ENCODE measurements at regions not wholly inside any gene's neighbourhood (a gene's known extent, or its start where the extent isn't known, plus 50 kb on each side); places are given as distances from the start of the nearest gene placed in this dataset.

DNA sequence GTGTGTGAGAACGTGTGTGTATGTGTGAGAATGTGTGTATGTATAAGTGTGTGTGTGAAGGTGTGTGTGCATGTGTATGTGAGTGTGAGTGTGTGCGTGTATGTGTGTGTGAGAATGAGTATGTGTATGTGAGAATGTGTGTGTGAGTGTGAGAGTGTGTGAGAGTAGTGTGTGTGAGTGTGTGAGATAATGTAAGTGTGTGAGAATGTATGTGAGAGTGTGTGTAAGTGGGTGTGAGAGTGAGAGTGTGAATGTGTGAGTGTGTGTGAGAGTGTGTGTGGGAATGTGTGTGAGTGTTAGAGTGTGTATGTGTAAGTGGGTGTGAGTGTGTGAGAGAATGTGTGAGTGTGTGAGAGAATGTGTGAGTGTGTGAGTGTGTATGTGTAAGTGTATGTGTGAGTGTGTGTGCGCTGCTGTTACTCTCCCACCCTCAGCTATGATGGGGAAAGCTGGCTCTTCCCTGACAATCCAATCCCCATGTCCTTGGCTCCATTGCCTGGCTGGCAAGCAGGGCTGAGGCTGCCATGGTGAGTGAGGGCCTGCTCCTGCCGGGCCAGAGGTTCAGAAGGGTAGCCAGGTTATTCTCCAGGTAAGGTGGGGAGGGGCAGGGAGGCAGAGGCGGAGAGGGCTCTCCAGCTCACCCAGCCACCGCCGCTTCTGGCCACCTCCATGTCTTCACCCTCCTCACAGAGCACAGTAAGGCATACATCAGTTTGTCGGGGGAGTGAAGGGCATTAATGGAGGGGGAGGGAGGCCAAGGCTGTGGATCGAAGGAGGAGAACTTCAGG, 72.6 kb upstream of the PCBD1 start:
- Histone ChIP-seq H3K27ac (no peak overlapping the region), H3K4me3 (replicated peaks in 1 of 3) (no peak overlapping the region), H3K27me3 (no peaks in the 10 kb centered on the region), H3K9me3 (no peaks in the 10 kb centered on the region), H3K4me1 (no peaks in the 10 kb centered on the region), H3K36me3 (no peaks in the 10 kb centered on the region)
- 78 to 79% methylated on average over 9 of the region's 9 CpGs for WGBS, 2 donors
- DNase-seq: no peak
- intact Hi-C loops (cut with DNase I): no loop called here
- TF ChIP-seq, protein P1, sequence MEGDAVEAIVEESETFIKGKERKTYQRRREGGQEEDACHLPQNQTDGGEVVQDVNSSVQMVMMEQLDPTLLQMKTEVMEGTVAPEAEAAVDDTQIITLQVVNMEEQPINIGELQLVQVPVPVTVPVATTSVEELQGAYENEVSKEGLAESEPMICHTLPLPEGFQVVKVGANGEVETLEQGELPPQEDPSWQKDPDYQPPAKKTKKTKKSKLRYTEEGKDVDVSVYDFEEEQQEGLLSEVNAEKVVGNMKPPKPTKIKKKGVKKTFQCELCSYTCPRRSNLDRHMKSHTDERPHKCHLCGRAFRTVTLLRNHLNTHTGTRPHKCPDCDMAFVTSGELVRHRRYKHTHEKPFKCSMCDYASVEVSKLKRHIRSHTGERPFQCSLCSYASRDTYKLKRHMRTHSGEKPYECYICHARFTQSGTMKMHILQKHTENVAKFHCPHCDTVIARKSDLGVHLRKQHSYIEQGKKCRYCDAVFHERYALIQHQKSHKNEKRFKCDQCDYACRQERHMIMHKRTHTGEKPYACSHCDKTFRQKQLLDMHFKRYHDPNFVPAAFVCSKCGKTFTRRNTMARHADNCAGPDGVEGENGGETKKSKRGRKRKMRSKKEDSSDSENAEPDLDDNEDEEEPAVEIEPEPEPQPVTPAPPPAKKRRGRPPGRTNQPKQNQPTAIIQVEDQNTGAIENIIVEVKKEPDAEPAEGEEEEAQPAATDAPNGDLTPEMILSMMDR (IDR thresholded peaks at IDR 0.05): no peak
- TF ChIP-seq POLR2A (IDR thresholded peaks at IDR 0.05): no peak

DNA sequence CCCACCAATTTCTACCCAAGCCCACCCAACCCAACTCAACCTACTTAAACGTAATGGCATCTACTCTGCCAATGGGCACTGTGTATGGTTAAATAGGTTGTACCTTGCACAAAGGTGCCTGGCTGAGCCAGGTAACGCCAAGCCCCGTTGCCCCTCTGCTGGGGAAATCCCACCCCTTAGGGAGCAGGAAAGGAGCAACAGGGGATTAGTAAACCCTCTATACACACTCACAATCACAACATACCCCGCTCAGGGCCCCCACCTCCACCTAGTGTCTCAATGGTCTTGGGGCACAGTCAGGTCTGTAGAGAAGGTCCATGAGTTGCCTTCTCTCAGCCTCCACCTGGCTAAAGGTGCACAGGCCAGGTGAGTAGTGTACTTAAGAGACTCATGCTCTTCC, 74.3 kb upstream of the PCBD1 start:
- H3K9me3 ChIP-seq: no peaks in the 10 kb centered on the region
- no peak overlapping the region for H3K27ac ChIP-seq
- H3K4me1 ChIP-seq: no peaks in the 10 kb centered on the region
- 83 to 86% methylated on average over 4 of the region's 4 CpGs for WGBS, 2 donors
- intact Hi-C loops (cut with DNase I): no loop called here
- DNase-seq: no peak
- H3K36me3 ChIP-seq: no peaks in the 10 kb centered on the region
- no peaks in the 10 kb centered on the region for H3K27me3 ChIP-seq
- no peak overlapping the region for H3K4me3 ChIP-seq (replicated peaks in 1 of 3)
- no peak for TF ChIP-seq POLR2A (IDR thresholded peaks at IDR 0.05)
- TF ChIP-seq, protein P1 (IDR thresholded peaks at IDR 0.05): no peak

DNA sequence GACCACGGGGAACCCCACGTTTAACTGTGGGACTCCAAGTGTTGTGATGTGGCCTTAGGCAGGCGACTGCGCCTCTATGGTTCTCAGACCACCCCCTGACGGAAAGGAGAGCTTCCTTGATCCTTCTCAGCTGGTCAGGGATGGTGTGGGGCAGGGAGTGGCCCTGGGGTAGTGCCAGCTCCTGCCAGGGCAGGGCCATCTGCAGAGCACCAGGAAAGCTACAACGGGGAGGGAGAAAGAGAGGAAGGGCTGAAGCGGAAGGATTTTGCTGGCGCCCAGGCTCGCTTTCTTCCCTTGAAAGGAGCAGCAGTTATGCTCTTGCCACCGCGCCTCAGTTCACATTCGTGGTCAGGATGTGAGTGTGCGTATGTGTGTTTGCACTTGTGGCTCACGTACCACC, 74.9 kb upstream of the PCBD1 start:
- H3K4me1 ChIP-seq: no peaks in the 10 kb centered on the region
- H3K4me3 ChIP-seq (replicated peaks in 1 of 3): no peak overlapping the region
- H3K27me3 ChIP-seq: no peaks in the 10 kb centered on the region
- intact Hi-C loops (cut with DNase I): no loop called here
- no peaks in the 10 kb centered on the region for H3K9me3 ChIP-seq
- WGBS, 2 donors: 85 to 86% methylated on average over 14 of the region's 14 CpGs
- no peak for DNase-seq
- no peak overlapping the region for H3K27ac ChIP-seq
- no peak for TF ChIP-seq POLR2A (IDR thresholded peaks at IDR 0.05)
- TF ChIP-seq, protein P1 (IDR thresholded peaks at IDR 0.05): no peak
- H3K36me3 ChIP-seq: no peaks in the 10 kb centered on the region

DNA sequence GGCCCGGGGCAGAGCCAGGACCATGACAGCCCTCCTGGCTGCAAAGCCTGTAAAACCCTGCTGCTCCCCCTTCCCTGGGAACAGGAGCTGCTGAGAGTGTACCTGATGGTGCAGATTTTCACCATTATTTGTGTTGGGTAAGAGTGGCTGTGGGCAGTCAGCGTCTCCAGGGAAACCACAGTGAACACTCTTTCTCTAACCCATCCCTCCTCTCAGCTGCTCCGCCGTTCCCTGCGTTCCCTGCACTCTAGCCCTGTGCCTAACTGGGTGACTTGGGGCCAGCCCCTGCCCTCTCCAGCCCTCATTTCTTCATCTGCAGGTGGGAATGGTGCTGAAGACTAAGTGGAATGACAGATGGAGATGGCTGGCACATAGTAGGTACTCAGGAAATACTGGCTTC, 75.9 kb upstream of the PCBD1 start:
- Histone ChIP-seq H3K4me3 (replicated peaks in 1 of 3) (no peak overlapping the region), H3K27me3 (no peaks in the 10 kb centered on the region), H3K4me1 (no peaks in the 10 kb centered on the region), H3K9me3 (no peaks in the 10 kb centered on the region), H3K36me3 (no peaks in the 10 kb centered on the region), H3K27ac (no peak overlapping the region)
- no peak for DNase-seq
- intact Hi-C loops (cut with DNase I): no loop called here
- TF ChIP-seq, protein P1 (IDR thresholded peaks at IDR 0.05): no peak
- TF ChIP-seq POLR2A (IDR thresholded peaks at IDR 0.05): no peak
- WGBS, 2 donors: 62 to 72% methylated on average over 5 of the region's 5 CpGs

DNA sequence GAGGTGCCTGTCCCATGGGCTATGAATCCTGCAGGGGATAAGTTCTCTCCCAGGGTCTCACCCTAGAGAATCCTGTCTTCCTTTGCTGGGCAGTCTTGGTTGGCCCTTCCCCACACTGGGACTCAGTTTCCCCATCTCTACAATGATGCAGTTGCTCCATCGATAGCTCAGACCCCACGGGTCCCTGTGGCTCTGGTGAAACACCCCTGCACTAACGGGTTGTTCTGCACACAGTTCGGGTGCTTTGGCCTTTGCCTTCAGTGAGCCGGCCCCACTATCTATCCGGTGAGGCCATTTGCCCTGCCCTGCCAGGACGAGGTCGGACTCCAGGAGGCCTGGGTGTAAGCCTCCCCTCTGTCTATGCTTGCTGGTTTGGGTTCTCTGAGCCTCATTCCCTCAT, 76.5 kb upstream of the PCBD1 start:
- Histone ChIP-seq H3K4me1 (no peaks in the 10 kb centered on the region), H3K27me3 (no peaks in the 10 kb centered on the region), H3K9me3 (no peaks in the 10 kb centered on the region), H3K36me3 (no peaks in the 10 kb centered on the region), H3K4me3 (replicated peaks in 1 of 3) (no peak overlapping the region), H3K27ac (no peak overlapping the region)
- TF ChIP-seq POLR2A (IDR thresholded peaks at IDR 0.05): no peak
- TF ChIP-seq, protein P1 (IDR thresholded peaks at IDR 0.05): no peak
- 84 to 90% methylated on average over 8 of the region's 8 CpGs for WGBS, 2 donors
- no peak for DNase-seq
- intact Hi-C loops (cut with DNase I): no loop called here

All from thyroid gland (tissue), 4 donors.